B cell (primary cell): ENCODE measurements at regions not wholly inside any gene's neighbourhood (a gene's known extent, or its start where the extent isn't known, plus 50 kb on each side); places are given as distances from the start of the nearest gene placed in this dataset.

Experiments used
- CTCF ChIP-seq: fragments of 200-600 bp; IDR thresholded peaks from one replicate; pipeline ENCODE4 v1.8.0; 2022; ENCODE audit warnings: antibody characterized with exemption, mild to moderate bottlenecking
- EZH2 ChIP-seq: IDR thresholded peaks from 2 replicates; pipeline ENCODE4 v1.6.1; 2012; ENCODE audit warnings: borderline replicate concordance, low read depth, mild to moderate bottlenecking, moderate library complexity, low read length; ENCODE audit not compliant: insufficient read depth, poor library complexity, severe bottlenecking

GRCh38 chr9:131809941-131810344, 70.1 kb upstream of the RAPGEF1 start:
- no peak for TF ChIP-seq CTCF
- no peak for TF ChIP-seq EZH2
